T-helper 2 cell (primary cell): ENCODE measurements at regions not wholly inside any gene's neighbourhood (a gene's known extent, or its start where the extent isn't known, plus 50 kb on each side); places are given as distances from the start of the nearest gene placed in this dataset.
"Not testable (repeated sequence)": the region's sequence is repeated elsewhere in the genome, so short reads cannot be mapped to it uniquely, and the experiment has no call there.

Experiments
- DNase-seq, 5 experiments: peaks; one replicate each; pipeline versions ENCODE4 v3.0.0 to v3.0.0-alpha.2; 2012 to 2022

DNA sequence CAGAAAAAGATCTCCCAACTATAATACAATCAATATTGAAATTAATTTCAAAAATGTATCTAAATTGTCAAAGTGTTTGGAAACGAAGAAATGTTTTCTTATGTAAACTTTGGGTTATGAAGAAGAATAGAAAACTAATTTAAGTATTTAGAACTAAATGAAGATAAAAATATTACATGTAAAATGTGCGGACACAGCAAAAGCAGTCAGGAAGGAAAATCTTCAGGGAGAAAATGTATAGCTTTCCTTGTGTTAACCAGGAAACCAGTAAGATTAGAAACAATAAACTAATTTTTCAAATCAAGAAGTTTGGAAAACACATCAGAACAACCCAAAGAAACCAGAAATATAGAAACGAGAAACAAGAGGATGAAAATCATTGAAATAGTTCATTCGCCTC lies 466.5 kb downstream of the BRD1 start:
- DNase-seq: no peak

DNA sequence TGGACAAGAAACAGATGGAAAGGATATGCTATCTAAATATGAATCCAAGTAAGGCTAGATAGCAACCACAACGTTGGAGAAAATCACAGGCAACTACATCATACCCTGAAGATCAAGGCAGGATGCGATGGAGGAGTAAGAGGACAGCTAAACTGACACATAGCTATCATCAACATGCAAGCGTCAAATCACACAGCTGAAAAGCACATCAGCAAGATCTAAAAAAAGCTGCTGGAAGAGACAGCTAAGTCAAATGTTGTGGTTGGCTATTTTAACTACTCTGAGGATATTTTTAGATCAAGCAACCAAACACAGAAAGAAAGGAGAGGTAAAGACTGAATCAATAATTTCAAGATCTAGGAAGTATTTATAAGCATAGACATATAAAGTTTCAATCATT lies 466.9 kb downstream of the BRD1 start:
- DNase-seq: no peak

DNA sequence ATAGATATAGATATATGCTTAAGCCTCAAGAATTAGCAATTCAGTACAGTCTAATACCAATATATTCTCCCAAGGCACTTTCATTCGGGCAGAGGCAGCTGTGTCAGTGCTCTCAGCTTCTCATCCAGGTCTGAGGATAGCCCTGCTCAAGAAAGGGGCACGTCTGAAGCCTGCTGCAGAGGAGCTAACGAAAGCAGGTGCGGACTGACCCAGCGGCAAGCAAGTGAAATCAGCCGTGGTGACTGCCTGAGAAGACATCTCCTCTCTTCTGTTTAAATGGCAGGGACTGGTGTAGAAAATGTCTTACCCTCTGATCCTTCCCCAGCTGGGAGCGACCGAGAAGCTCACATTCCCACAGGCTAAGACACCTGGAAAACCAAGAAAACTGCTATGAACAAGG lies 468.6 kb downstream of the BRD1 start:
- no peak for DNase-seq

DNA sequence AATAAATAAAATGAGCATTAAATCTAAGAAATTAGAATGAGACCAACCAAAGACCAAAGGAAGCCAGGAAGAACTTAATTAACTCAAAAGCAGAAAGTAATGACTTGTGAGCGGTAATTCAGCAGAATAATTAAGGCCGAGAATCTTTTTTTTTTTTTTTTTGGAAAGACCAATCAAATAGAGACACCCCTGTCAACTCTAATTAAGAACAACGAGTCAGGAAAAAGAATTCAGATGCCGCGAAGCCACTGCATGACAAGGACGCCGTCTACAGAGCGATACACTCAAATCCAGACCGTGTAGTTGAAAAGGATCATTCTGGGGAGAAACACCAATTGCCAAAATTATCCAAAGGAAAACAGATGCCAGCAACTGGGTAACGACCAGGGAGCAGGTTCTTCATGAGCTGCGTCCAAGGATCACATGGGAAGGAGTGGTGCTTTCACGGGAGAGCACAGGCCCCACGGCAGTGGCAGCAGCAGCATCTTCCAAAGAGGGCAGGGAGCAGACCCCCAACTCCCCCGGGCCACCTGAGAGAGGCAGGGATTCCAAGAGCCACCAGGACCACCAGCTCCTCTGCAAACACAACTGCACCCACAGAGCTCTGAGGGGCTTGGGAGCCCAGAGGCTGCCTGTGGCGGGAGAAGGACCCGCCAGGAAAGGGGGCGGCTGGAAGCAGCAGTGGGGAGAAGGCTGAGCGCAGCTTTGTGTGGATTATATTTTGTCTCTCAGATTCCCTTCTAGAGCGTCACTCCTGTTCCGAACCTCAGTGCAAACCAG lies 469.8 kb downstream of the BRD1 start:
- no peak for DNase-seq

DNA sequence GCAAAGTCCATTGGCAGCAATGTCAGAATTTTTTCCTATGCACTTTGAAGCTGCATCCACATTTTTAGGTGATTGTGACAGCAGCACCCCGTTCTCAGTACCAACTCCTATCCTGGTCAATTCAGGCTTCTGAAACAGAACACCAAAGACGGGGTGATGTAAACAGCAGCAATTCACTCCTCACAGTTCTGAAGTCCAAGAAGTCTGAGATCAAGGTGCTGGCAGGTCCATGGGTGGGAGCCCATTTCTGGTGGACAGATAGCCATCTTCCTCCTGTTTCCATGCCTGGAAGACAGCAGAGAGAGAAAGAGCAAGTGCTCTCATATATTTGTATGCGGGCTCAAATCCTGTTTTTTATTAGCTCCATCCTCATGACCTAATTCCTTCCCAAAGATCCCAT lies 471.2 kb downstream of the BRD1 start:
- DNase-seq: no peak

DNA sequence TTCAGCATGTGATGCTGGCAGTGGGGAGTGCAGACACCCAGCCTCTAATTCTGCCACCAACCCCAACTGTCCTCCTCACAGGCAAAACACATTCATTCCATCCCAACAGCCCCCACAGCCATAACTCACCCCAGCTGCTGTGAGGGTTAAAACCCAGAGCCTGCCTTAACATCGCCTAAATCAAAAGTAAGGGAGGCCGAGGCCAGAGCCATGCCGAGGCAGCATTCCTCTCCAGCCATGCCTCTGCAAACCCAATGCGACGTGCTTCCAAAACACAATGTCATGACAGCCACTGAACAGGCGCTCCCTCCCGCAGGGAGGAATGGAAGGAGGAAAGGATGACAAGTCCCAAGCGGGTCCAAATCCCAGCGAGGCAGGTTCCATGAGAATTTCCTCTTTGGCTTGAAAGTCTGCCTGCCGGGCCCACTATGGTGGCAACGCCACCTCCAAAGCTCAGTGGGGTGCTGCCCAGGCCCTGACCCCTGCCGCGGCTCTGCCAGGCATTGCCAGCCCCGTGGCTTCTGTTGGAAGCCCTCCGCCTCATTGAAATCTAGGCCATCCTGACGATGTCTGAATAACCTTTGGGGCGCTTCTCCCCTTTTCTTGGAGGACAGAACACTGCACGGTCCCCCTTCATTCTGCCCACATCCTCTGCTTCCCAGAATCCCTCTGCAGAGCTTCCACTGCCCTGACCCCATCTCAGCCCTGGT lies 472.3 kb downstream of the BRD1 start:
- DNase-seq: no peak

DNA sequence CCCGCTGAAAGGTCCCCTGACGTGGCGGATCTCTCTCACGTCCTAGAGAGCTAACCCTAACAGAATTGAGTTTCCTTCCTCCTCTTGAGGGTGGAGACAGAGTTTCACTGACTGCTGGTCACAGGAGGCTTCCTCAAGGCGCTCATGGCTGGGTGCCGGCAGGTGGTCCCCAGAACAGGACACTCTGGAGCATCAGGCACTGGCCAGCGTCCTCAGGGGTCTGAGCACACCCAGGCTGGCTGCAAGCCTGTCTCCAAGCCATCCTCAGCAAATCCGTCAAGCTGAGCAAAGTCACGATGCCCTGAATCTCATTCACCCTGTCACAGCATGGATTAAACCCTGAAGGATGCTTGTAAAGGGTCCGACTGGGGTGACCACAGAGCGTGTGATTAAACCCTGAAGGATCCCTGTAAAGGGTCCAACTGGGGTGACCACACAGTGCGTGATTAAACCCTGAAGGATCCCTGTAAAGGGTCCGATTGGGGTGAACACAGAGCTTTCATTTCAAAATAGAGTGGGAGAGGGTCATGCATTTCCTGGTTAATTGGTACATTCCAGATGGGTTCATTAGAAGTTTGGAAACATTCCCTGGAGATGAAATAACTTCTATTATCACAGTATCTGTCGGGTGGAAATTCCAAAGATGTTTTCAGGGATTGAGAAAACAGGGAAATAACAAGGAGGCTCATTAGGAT lies 473.0 kb downstream of the BRD1 start:
- DNase-seq: no peak

DNA sequence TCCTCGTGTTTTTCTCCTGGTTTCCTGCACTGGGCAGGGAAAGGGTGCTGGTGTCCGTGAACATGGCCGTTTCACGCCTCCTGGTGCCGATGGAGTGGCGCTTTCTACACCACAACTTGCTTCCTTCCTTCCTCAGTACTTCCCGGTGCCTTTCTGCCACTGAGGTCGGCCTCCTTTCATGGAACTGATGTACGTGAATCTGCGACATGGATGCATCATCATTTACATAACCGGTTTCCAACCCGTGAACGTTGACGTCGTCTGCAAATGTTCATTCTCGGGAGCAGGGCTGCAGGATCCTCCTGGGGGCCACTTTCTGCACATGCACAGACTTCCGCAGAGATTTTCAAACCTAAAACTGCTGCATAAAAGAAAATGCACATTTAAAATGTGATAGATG lies 474.4 kb downstream of the BRD1 start:
- DNase-seq: no peak

DNA sequence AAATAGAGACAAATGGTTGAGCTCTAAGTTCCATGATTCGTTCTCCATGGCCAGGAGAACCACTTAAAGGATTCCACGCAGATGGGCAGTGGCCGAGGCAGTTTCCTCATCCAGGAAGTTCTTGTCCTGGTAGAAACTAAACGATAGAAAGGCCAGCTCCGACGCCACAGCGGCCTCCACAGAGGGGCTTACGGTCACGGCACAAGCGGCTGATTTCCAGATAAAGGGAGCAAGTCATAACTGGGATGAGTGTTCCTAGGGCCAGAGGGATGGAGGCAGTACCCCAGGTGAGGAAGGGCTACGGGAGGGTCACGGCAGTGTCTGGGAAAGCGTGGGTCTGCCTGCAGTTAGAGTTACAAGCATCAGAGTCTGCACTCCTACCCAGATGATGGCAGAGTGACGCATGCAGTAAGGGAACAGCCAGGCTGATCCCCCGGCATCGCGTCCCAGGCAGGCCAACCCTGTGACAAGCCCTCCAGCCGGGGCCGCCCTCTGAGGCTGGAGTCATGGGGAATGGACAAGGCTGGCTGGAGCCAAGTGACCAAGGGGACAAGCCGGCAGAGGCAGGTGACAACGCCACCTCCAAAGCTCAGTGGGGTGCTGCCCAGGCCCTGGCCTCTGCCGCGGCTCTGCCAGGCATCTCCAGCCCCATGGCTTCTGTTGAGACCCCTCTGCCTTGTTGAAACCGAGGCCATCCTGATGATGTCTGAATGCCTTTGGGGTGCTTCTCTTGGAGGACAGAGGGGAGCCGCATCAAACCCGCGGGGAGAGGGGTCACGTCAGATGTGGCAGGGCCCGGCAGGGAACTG lies 475.1 kb downstream of the BRD1 start:
- DNase-seq: no peak

DNA sequence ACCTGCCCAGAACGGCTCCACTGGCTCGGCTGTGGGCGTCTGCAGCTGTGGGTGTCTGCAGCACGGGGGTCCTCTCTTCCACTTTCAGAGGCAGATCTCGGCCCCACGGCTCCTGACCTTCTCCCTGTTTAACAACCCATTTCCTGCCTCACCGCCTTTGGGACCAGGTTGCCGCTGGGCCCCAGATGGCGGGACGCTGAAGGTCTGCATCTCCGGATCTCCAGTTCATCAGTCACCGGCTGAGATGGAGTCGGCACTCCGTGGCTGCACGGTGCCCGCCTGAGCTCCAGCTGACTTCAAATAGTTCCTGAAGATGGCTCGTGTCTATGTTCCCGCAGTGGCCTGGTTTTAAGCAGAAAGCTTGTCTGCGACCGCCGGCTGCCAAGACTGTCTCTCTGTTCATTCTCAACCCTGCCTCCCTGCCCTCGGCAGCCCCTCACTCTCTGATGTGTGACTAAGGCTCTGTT lies 475.9 kb downstream of the BRD1 start:
- DNase-seq: no peak

DNA sequence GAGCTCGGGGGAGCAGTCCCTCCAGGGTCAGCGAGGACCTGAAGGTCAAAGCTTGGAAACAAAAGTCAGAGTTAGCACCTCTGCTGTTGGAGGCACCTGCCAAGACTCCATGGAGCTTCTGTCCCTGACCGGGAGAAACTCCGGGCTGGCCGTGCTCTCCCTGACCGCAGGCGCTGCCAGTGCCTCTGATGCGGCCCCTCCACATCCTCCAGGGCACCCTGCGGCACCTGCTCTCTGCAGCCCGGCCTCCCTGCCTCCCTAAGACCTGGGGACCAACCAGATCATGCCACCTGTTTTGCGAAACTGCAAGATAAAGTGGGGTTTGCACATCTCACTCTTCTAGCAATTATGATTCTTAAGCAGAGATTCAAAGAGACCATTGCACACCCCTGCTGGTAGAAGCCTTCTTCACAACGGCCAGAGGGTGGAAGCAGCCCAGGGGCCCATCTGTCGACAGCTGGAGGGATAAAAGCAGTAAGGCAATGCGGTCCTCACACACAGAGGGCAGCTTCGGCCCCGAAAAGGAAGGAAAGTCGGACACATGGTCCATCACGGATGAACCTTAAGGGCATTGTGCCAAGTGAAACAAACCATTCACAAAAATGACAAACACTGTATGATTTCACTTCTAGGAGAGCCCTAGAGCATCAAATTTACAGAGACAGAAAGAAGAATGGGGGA lies 477.1 kb downstream of the BRD1 start:
- DNase-seq: no peak

DNA sequence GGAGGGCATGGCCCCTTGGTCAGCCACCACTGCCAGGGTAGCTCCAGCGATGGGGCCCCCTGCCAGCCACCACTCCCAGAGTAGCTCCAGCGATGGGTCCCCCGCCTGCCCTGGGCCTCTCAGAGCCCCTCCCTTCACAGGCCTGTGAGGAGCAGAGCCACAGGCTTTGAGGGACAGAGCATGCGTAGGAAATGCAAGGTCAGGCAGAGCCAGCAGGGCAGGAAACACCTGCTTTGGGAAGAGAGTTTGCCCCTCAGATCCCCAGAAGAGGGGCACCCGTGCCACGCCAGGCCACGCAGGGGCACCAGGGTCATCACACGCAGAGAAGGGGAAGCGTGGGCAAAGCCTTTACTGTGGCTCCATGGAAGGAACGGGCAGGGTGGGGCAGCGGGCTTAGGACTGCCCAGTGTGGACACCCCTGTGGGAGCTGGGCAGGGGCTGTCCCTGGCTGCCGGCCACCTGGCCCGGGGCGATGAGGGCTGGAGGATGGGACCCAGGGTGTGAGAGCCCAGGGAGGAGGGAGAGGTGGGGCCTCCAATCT lies 477.8 kb downstream of the BRD1 start:
- DNase-seq: no peak

DNA sequence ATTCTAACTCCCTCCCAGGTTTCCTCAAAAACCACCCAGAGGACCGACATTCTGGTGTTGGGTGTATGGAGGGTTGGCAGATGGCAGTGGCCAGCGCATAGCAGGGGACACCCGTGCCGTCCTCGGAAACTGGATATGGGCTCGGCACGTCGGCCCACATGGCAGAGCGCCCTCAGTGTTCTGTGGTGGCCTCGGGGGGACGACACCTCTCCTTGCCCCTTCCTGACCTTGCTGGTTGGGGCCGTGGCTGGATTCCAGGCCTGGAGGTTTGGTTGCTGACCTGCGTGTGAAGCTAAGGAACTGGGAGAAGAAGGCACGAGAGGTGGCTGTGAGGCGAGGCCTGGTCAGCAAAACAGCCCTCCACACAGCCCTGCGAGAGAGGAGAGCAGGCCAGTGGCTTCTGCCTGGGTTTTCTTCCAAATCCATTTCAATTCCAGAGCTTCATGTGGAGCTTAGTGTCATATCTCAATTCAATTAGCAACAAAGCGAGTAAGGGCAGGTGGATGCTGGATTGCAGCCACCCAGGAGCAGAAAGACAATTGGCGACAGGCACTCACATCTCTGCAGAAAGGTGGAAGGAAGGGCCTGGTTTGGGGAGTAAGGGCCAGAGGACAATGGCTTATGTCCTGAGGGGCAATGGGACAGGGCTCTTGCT lies 478.4 kb downstream of the BRD1 start:
- DNase-seq: no peak

DNA sequence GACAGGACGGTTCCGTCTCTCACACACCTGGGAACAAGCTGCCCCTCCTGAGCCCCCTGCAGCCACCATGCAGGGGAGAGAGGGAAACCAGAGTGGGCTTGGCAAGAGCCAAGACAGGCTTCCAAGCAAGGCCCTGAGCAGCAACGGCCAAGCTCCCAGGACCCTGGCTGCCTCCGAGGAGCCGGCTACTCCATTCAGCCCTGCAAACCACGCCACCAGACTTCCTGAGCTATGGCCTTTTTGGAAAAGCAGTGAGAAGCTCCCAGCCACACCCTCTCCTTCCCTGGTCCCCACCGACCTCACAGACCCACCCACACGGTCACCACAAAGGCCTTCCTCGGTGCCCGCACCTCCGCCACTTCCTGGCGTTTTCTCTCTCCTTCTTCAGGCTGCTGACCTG lies 479.0 kb downstream of the BRD1 start:
- no peak for DNase-seq

DNA sequence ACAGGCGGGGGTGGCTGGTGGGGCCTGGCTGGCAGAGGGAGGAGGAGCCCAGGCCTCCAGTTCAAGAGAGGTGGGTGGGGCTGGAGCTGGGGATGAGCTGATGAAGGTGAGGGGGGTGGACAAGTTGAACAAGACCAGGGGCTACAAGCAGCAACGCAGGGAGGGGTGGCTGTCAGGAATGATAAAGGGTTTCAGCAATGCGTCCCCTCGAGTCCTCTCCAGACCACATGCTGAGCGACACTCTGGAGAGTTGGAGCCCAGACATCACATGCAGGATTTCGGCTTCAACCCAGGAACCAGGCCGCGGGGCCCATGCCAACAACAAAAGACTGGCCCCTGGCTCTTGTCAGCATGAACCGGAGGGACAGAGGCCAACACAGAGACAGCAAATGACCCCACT lies 480.3 kb downstream of the BRD1 start:
- DNase-seq: no peak

DNA sequence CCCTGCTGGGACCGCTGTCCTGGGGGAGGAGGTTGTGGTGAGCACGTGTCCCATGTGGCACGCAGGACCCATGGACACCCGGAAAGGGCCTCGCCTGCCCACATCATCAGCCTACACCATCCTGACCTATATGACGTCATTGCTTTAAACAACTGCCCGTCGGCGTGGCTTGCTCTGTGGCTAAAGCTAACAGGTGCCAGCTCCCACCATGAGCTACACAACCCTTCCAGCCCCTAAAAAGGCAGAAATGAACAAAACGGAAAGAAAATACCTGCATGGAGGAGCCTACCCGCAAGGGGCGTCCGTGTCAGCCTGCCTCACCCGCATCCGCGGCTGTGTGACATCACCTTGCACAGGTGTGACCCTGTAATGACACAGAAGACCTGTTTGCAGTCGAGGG lies 481.8 kb downstream of the BRD1 start:
- DNase-seq: no peak

DNA sequence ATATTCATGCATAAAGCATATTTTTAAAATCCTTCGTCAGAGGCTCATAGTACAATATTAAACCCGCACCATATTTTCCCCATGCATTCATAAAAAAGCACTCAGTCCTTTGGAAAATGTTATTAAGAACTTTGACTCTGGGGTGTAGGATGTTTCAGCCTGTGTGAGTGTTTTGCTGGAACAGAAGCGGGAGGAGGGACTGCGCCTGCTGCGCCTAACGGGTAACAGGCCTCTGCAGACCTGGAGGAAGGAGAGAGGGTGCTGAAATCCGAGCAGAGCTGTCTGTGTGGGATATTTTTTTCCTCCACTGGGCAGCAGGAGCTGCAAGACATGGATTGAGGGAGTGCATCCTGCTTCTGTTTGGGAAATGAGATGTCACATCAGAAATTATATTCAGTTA lies 483.0 kb downstream of the BRD1 start:
- no peak for DNase-seq

DNA sequence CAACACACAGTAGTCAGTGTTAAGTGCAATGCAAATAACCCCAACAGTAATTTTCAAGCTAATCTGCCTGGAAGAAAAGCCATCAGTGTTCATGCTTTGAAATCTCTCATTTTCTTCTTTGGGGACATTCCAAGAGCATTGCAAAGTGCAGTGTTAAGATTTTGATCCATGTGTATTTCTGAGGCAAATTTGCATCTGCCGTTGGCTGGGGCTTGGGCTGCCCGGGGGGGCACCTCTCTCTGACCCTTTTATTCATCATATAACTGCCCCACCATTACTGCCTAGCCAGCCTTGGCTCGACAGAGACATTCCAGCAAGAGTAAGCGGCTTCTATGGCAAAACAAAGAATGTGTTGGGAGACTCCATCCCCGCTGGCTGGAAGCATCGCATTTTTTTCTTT lies 483.5 kb downstream of the BRD1 start:
- DNase-seq: no peak

DNA sequence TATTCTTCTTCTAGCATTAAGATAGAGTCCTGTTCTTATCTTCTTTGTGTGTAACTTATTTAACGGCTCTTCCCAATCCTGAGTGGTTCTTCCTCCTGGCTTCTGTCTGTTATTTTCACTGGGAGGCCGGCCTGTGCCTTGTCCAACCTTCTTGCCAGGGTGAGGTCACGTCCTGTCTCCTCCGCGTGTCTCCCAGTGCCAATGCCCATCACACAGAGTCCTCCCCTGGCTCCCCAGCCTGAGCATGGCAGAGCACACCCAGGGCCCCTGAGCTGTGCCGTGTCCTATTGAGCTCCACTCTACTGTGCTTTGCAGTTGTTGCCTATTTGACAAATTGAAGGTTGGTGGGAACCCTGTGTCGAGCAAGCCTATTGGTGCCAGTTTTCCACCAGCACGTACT lies 487.3 kb downstream of the BRD1 start:
- no peak for DNase-seq

DNA sequence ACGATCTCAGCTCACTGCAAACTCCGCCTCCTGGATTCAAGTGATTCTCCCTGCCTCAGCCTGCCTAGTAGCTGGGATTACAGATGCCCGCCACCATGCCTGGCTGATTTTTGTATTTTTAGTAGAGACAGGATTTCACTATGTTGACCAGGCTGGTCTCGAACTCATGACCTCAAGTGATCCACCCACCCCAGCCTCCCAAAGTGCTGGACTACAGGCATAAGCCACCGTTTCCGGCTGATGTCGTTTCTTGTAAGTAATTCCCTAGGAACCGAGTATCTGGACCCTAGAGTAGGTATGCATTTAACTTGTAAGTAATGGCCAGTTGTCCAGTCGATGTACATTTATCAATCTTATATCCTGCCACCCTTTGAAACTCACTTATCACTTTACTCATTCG lies 491.2 kb downstream of the BRD1 start:
- not testable (repeated sequence) for DNase-seq

DNA sequence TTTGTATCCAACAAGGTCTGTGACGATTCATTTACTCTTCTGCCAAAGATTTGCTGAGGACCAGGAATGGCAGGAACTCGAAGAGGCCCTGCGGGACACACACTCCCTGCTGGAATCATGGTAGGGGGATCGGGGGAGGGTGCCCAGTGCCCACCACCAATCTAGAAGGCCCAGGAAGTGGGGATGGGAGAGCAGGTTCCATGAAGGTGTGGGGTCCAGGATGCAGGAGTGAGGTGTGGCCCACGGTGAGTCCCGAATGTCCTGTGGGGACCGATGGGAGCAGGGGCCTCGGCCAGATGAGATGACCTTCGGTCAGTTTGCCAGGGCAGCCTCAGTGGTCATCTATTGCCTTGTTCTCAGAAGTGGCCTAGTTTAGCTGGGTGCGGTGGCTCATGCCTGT lies 492.7 kb downstream of the BRD1 start:
- no peak for DNase-seq

DNA sequence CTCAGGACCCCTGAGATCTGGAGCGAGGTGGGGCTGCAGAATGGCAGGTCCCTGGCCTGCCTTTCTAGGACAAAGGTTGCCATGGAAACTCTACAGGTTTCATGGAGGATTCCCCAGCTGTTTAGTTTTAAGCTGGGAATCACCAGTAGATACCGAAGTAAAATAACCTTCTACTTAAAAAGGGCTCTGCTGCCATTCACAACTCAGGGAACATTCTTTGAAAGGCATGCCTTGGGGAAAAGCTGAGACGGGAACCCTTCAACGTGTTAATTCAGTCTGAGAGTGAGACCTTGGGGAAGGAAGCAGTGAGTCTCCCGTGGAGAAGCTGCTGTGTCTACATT lies 493.3 kb downstream of the BRD1 start:
- no peak for DNase-seq
